ENCODE measurements at regions not wholly inside any gene's neighbourhood (a gene's known extent, or its start where the extent isn't known, plus 50 kb on each side); places are given as distances from the start of the nearest gene placed in this dataset.

GRCh38 chr7:109376576-109376975 lies 806.9 kb downstream of the DNAJB9 start:
- TF ChIP-seq, protein P1, sequence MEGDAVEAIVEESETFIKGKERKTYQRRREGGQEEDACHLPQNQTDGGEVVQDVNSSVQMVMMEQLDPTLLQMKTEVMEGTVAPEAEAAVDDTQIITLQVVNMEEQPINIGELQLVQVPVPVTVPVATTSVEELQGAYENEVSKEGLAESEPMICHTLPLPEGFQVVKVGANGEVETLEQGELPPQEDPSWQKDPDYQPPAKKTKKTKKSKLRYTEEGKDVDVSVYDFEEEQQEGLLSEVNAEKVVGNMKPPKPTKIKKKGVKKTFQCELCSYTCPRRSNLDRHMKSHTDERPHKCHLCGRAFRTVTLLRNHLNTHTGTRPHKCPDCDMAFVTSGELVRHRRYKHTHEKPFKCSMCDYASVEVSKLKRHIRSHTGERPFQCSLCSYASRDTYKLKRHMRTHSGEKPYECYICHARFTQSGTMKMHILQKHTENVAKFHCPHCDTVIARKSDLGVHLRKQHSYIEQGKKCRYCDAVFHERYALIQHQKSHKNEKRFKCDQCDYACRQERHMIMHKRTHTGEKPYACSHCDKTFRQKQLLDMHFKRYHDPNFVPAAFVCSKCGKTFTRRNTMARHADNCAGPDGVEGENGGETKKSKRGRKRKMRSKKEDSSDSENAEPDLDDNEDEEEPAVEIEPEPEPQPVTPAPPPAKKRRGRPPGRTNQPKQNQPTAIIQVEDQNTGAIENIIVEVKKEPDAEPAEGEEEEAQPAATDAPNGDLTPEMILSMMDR (IDR thresholded peaks at IDR 0.05; ENCODE audit: borderline replicate concordance, insufficient read depth, low read depth, low read length), result no peak
- no peak overlapping the region for H3K4me3 ChIP-seq (ENCODE audit: low read depth, low read length)

DNA sequence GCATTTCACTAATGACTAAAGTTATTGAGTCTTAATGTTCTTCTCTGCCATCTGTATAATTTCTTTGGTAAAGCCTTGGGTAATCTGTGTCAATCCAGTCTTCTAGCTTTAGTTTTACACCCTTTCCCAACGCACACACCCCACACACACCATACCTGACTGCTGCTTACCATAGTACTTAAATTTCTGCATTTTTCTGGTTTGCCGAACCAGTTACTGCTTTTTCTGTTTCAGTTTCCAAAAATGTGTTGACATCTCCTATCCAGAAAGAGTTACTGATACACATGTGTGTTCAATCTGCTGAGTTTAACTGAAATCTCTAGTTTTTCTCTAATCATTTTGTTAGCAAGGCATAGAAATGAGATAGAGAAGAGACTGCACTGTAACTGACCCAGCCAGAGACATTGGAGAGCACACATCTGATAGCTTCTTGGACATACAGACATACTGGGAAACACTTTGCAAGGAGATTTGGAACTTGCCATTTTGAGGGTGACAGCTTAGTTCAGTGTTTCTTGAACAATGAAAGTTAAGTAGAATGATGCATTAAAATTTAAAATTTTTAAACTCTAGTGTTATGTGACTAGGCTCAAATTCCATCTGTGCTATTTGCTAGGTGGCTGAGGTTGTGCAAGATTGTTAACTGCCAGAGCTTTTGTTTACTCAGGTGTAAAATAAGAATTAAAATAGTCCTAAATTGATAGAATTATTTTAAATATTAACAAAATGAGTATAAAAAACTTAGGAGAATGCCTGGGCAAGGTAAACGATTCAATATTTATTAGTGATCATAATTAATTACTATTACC lies 807.6 kb downstream of the DNAJB9 start:
- TF ChIP-seq, protein P1 (IDR thresholded peaks at IDR 0.05; ENCODE audit: borderline replicate concordance, insufficient read depth, low read depth, low read length), result no peak
- H3K4me3 ChIP-seq (ENCODE audit: low read depth, low read length), result no peak overlapping the region

DNA sequence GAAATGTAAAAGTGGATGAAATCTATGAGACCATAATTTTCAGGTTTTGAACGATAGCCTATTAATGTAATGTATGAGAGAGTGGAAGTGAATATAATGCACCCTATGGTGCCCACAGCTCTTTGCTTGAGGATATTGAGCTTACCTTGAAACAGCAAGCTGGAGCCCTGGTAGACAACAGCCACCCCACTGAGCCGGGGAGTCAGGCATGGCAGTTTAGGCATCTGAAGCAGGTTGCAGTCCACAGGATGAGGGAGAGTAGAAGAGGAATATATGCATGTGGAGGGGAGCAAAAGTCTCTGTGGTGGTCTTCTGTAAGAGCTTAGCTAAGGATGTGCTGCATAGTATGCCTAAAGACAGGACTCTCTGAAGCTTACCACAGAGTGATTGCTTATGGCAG lies 817.3 kb downstream of the DNAJB9 start:
- TF ChIP-seq, protein P1 (IDR thresholded peaks at IDR 0.05; ENCODE audit: borderline replicate concordance, insufficient read depth, low read depth, low read length), result no peak

DNA sequence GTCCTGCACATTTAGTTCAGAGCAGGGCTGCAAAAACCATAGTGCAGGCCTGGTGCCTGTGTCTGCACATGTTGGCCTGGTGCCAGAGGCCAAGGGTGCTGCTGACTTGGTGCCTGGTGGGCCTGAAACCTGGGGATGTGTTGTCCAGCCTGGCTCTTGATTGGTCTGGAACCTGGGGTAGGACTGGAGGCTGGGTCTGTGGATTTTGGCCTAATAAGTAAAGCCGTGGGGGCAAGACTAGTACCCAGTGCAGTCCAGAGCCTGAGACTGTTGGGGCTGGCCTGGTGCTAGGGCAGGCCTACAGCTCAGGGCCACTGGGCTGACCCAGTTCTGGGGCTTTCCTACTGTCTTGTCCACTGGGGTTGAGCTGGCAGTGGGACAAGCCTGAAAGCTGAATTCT lies 817.9 kb downstream of the DNAJB9 start:
- no peak overlapping the region for H3K4me3 ChIP-seq (ENCODE audit: low read depth, low read length)
- TF ChIP-seq, protein P1 (IDR thresholded peaks at IDR 0.05; ENCODE audit: borderline replicate concordance, insufficient read depth, low read depth, low read length), result no peak

More for the DNA sequence above, 817.3 kb downstream of the DNAJB9 start:
- no peak overlapping the region for H3K4me3 ChIP-seq (ENCODE audit: low read depth, low read length)

DNA sequence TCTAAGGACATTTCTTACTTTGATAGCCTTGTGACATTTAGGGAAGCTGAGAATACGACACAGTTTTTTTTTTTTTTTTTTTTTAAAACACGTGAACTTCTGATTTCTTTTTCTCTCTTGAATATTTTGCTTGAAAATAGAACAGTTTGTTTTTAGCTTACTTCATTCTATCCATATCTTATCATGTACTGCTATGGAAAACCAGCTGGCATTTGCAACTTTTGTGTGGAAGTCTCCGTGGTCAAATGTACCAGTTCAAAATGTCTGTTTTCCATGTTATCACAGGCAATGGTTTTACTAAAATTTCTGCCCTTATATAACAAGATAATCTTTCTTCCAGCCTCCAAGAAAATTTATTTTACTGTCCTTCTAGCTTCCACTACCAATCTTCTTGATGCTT lies 821.6 kb downstream of the DNAJB9 start:
- H3K4me3 ChIP-seq (ENCODE audit: low read depth, low read length), result no peak overlapping the region
- TF ChIP-seq, protein P1 (IDR thresholded peaks at IDR 0.05; ENCODE audit: borderline replicate concordance, insufficient read depth, low read depth, low read length), result no peak

DNA sequence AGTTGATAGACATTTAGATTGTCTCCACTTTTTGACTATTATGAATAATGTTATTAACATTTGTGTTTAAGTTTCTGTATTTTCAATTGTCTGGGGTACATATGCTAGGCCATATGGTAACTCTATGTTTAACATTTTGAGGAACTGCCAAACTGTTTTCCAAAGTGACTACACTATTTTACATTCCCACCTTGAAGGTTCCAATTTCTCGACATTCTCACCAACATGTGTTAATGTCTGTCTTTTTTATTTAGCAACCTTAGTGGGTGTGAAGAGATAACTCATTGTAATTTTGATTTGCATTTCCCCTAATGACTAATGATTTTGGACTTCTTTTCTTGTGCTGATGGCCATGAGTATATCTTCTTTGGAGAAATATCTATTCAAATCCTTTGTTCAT lies 832.4 kb downstream of the DNAJB9 start:
- TF ChIP-seq, protein P1 (IDR thresholded peaks at IDR 0.05; ENCODE audit: borderline replicate concordance, insufficient read depth, low read depth, low read length), result no peak
- H3K4me3 ChIP-seq (ENCODE audit: low read depth, low read length), result no peak overlapping the region

DNA sequence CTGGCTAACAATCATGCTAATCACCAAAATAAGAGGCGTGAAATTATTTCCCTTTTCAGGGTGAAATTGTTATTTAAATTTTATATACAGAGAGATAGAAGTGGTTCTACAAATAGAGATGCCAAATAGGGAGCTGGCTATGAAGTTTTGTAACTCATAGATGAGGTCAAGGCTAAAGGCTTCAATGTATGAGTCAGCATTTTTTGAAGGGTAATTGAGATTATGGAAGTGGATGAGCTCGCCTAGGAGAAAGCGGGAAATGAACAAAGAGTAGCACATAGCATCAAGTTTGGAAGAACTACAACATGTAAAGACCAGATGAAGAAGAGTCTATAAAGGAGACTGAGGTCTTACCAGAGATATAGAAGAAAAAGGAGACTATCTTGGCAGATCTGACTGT lies 838.1 kb downstream of the DNAJB9 start:
- H3K4me3 ChIP-seq (ENCODE audit: low read depth, low read length), result no peak overlapping the region
- TF ChIP-seq, protein P1 (IDR thresholded peaks at IDR 0.05; ENCODE audit: borderline replicate concordance, insufficient read depth, low read depth, low read length), result no peak

Measured in GM12875 (cell line).